Upper lobe of left lung (tissue), 6 donors: ENCODE measurements at regions not wholly inside any gene's neighbourhood (a gene's known extent, or its start where the extent isn't known, plus 50 kb on each side); places are given as distances from the start of the nearest gene placed in this dataset.

Experiments used
- ATAC-seq, 2 donors: fragments of 200-7000 bp; cut with Tn5 transposase; one replicate each; pipeline ENCODE4 v1.9.1; 2022; ENCODE audit warnings: mild to moderate bottlenecking in 2 of 2, moderate library complexity in 2 of 2; ENCODE audit not compliant: low FRiP score in 2 of 2
- DNase-seq, 2 donors: peaks; one replicate each; pipeline ENCODE4 v3.0.0-alpha.2; 2019 to 2020
- H3K27ac ChIP-seq, 4 donors: fragments of 200-600 bp; sonication (generic); one replicate each; pipeline ENCODE4 v1.5.1; 2016 to 2019
- H3K27me3 ChIP-seq, 4 donors: fragments of 200-600 bp; sonication (generic); one replicate each; pipeline ENCODE4 v1.5.1; 2017 to 2019
- H3K36me3 ChIP-seq, 4 donors: fragments of 200-600 bp; sonication (generic); one replicate each; pipeline ENCODE4 v1.5.1; 2016 to 2019
- H3K4me1 ChIP-seq, 4 donors: fragments of 200-600 bp; sonication (generic); one replicate each; pipeline ENCODE4 v1.5.1; 2018 to 2019
- H3K4me3 ChIP-seq, 4 donors: fragments of 200-600 bp; sonication (generic); one replicate each; pipeline ENCODE4 v1.5.1; 2017 to 2019; ENCODE audit warnings: mild to moderate bottlenecking in 2 of 4, moderate library complexity in 1 of 4
- H3K9me3 ChIP-seq, 4 donors: fragments of 200-600 bp; sonication (generic); one replicate each; pipeline ENCODE4 v1.5.1; 2018 to 2019
- CTCF ChIP-seq, 6 experiments: fragments of 450-650 bp in 4 of 6; fragments of 200-600 bp in 2 of 6; sonication (generic) in 2 of 6; IDR thresholded peaks; one replicate each; pipeline ENCODE4 v1.5.1; 2016 to 2019; ENCODE audit warnings: antibody characterized with exemption in 6 of 6
- EP300 ChIP-seq, 4 donors: sonication (generic); formaldehyde crosslinking; IDR thresholded peaks; one replicate each; pipeline ENCODE4 v1.5.1; 2017; ENCODE audit warnings: antibody characterized with exemption in 4 of 4, control low read depth in 2 of 4
- POLR2A ChIP-seq, 4 donors: fragments of 450-650 bp; IDR thresholded peaks; one replicate each; pipeline ENCODE4 v1.5.1; 2016 to 2017; ENCODE audit warnings: antibody characterized with exemption in 4 of 4, mild to moderate bottlenecking in 2 of 4
- POLR2AphosphoS5 ChIP-seq, 2 donors: sonication (generic); formaldehyde crosslinking; IDR thresholded peaks; one replicate each; pipeline ENCODE4 v1.5.1; 2017; ENCODE audit warnings: antibody characterized with exemption in 2 of 2
- WGBS, 2 donors: methylation state at CpG; one replicate each; pipeline ENCODE4 v1.1.5; 2017 to 2018; 5-methylcytosine and 5-hydroxymethylcytosine counted together
- donor health status: DM: no; HTN: no; CAD: no; lungs with moderate emphysema.
- donor health status: DM: no; HTN: yes; CAD: no; lungs with severe emphysema.

GRCh38 chr4:38461342-38461741 lies 202.7 kb upstream of the KLF3 start:
- Histone ChIP-seq H3K9me3 (no peaks in the 10 kb centered on the region), H3K27me3 (no peaks in the 10 kb centered on the region), H3K36me3 (no peaks in the 10 kb centered on the region), H3K4me3 (no peak overlapping the region), H3K4me1 (peaks cover 0 to 11% (median 0%) of the 10 kb centered on the region in 4 donors), H3K27ac (no peak overlapping the region)
- DNase-seq (no peak), ATAC-seq (no peak)
- 88 to 97% methylated on average over 7 of the region's 7 CpGs for WGBS, 2 donors
- TF ChIP-seq POLR2AphosphoS5 (IDR thresholded peaks at IDR 0.05) (no peak), EP300 (IDR thresholded peaks at IDR 0.05) (no peak), POLR2A (IDR thresholded peaks at IDR 0.05) (no peak), CTCF (IDR thresholded peaks at IDR 0.05) (no peak)

GRCh38 chr4:38462367-38463055 lies 201.5 kb upstream of the KLF3 start:
- peaks cover 0 to 11% (median 0%) of the 10 kb centered on the region in 4 donors for H3K4me1 ChIP-seq
- WGBS, 2 donors: 40 to 68% methylated on average over 3 to 6 of the region's 6 CpGs
- H3K36me3 ChIP-seq: no peaks in the 10 kb centered on the region
- no peak overlapping the region for H3K27ac ChIP-seq
- peaks cover 0 to 2% (median 0%) of the 10 kb centered on the region in 4 donors for H3K9me3 ChIP-seq
- no peak overlapping the region for H3K4me3 ChIP-seq
- ATAC-seq (no peak), DNase-seq (no peak)
- H3K27me3 ChIP-seq: no peaks in the 10 kb centered on the region
- TF ChIP-seq EP300 (IDR thresholded peaks at IDR 0.05): no peak
- TF ChIP-seq CTCF (IDR thresholded peaks at IDR 0.05): no peak
- no peak for TF ChIP-seq POLR2A (IDR thresholded peaks at IDR 0.05)
- TF ChIP-seq POLR2AphosphoS5 (IDR thresholded peaks at IDR 0.05): no peak

- Histone ChIP-seq H3K4me1 (peaks cover 0 to 11% (median 0%) of the 10 kb centered on the region in 4 donors), H3K9me3 (peaks cover 0 to 2% (median 0%) of the 10 kb centered on the region in 4 donors), H3K27ac (no peak overlapping the region), H3K36me3 (no peaks in the 10 kb centered on the region), H3K4me3 (no peak overlapping the region), H3K27me3 (no peaks in the 10 kb centered on the region)
- TF ChIP-seq CTCF (IDR thresholded peaks at IDR 0.05): no peak
- TF ChIP-seq EP300 (IDR thresholded peaks at IDR 0.05): no peak
- TF ChIP-seq POLR2AphosphoS5 (IDR thresholded peaks at IDR 0.05): no peak
- no peak for TF ChIP-seq POLR2A (IDR thresholded peaks at IDR 0.05)
- DNase-seq: no peak
- ATAC-seq: no peak
- WGBS, 2 donors: 91 to 93% methylated on average over 6 of the region's 6 CpGs
Observed at GRCh38 chr4:38463268-38463958, 200.6 kb upstream of the KLF3 start.

GRCh38 chr4:38464328-38464727 lies 199.7 kb upstream of the KLF3 start:
- no peaks in the 10 kb centered on the region for H3K36me3 ChIP-seq
- WGBS, 2 donors: 71 to 79% methylated on average over 4 of the region's 4 CpGs
- H3K27me3 ChIP-seq: no peaks in the 10 kb centered on the region
- peaks cover 0 to 2% (median 0%) of the 10 kb centered on the region in 4 donors for H3K9me3 ChIP-seq
- H3K4me3 ChIP-seq: no peak overlapping the region
- H3K27ac ChIP-seq: peak overlapping the region in 2 of 4 donors; percentile 9 to 17
- no peak for TF ChIP-seq CTCF (IDR thresholded peaks at IDR 0.05)
- no peak for TF ChIP-seq EP300 (IDR thresholded peaks at IDR 0.05)
- TF ChIP-seq POLR2A (IDR thresholded peaks at IDR 0.05): no peak
- TF ChIP-seq POLR2AphosphoS5 (IDR thresholded peaks at IDR 0.05): no peak
- ATAC-seq (no peak), DNase-seq (no peak)
- peaks cover 0 to 11% (median 0%) of the 10 kb centered on the region in 4 donors for H3K4me1 ChIP-seq
